Smooth muscle cell (in vitro differentiated cells): ENCODE measurements at regions not wholly inside any gene's neighbourhood (a gene's known extent, or its start where the extent isn't known, plus 50 kb on each side); places are given as distances from the start of the nearest gene placed in this dataset.

Source experiments
- DNase-seq: peaks from one replicate; lab custom pipeline; 2025; ENCODE audit not compliant: unreplicated experiment; lab: John Stamatoyannopoulos, UW
- H2AFZ ChIP-seq: fragments of 200-600 bp; sonication (generic); 2 replicates; pipeline ENCODE4 v1.6.0; 2016; ENCODE audit warnings: antibody characterized with exemption, low read depth, mild to moderate bottlenecking
- H3F3A ChIP-seq: fragments of 200-600 bp; sonication (generic); 2 replicates; pipeline ENCODE4 v1.6.0; 2017; ENCODE audit warnings: antibody characterized with exemption, low read depth
- H3K27ac ChIP-seq: fragments of 200-600 bp; sonication (generic); 2 replicates; pipeline ENCODE4 v1.5.1; 2016; ENCODE audit warnings: low read depth, mild to moderate bottlenecking
- H3K27me3 ChIP-seq: fragments of 200-600 bp; sonication (generic); 2 replicates; pipeline ENCODE4 v1.6.1; 2016; ENCODE audit warnings: low read depth, mild to moderate bottlenecking
- H3K36me3 ChIP-seq: fragments of 200-600 bp; sonication (generic); 2 replicates; pipeline ENCODE4 v1.5.1; 2016; ENCODE audit warnings: low read depth
- H3K4me1 ChIP-seq: fragments of 200-600 bp; sonication (generic); 2 replicates; pipeline ENCODE4 v1.5.1; 2016; ENCODE audit warnings: low read depth
- H3K4me2 ChIP-seq: fragments of 200-600 bp; sonication (generic); 2 replicates; pipeline ENCODE4 v1.6.0; 2016; ENCODE audit warnings: mild to moderate bottlenecking
- H3K4me3 ChIP-seq: fragments of 200-600 bp; sonication (generic); 2 replicates; pipeline ENCODE4 v1.5.1; 2016; ENCODE audit warnings: mild to moderate bottlenecking
- H3K79me2 ChIP-seq: fragments of 200-600 bp; sonication (generic); 2 replicates; pipeline ENCODE4 v1.6.0; 2016; ENCODE audit warnings: low read depth, mild to moderate bottlenecking
- H3K9ac ChIP-seq: fragments of 200-600 bp; sonication (generic); 2 replicates; pipeline ENCODE4 v1.6.0; 2016; ENCODE audit warnings: low read depth
- H3K9me3 ChIP-seq: fragments of 200-600 bp; sonication (generic); replicated peaks from 2 replicates; pipeline ENCODE4 v1.5.1; 2016; ENCODE audit warnings: low read depth
- H4K20me1 ChIP-seq: fragments of 200-600 bp; sonication (generic); 2 replicates; pipeline ENCODE4 v1.6.0; 2016; ENCODE audit warnings: low read depth
- CTCF ChIP-seq: fragments of 200-600 bp; sonication (generic); IDR thresholded peaks from 2 replicates; pipeline ENCODE4 v1.5.1; 2017; ENCODE audit warnings: borderline replicate concordance, mild to moderate bottlenecking, antibody characterized with exemption; ENCODE audit not compliant: insufficient read depth, poor library complexity, severe bottlenecking
- WGBS: methylation state at CpG from one replicate; pipeline ENCODE4 v1.1.7; 2016; ENCODE audit warnings: low lambda C conversion rate; 5-methylcytosine and 5-hydroxymethylcytosine counted together

DNA sequence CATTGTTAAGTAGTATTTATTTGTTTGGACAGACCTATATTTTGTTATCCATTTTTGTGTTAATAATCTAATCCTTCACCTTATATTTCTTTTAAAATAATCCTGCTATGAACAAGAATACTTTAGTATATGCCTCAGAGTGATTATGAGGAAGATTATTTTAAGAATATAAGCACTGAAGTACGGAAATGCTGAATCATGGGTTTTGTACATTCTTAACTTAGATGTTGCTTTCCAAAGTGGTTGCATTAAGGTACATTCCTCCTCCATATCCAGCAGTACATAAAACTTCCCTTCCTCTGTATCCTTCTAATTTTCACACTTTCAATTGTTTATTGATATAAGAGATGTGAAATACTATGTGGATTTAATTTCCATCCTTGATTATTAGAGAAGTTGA is 491.4 kb upstream of the GRID2 start:
- Histone ChIP-seq H3K27ac (no peak overlapping the region), H3K79me2 (no peaks in the 10 kb centered on the region), H3K4me2 (no peak overlapping the region), H3K9me3 (no peaks in the 10 kb centered on the region), H3K27me3 (no peaks in the 10 kb centered on the region), H3K36me3 (no peaks in the 10 kb centered on the region), H3K4me3 (no peak overlapping the region), H3F3A (no peaks in the 10 kb centered on the region), H4K20me1 (no peaks in the 10 kb centered on the region), H3K9ac (no peak overlapping the region), H3K4me1 (no peaks in the 10 kb centered on the region), H2AFZ (no peak overlapping the region)
- no peak for DNase-seq
- no peak for TF ChIP-seq CTCF
- 59% methylated on average over 1 of the region's 1 CpG for WGBS

DNA sequence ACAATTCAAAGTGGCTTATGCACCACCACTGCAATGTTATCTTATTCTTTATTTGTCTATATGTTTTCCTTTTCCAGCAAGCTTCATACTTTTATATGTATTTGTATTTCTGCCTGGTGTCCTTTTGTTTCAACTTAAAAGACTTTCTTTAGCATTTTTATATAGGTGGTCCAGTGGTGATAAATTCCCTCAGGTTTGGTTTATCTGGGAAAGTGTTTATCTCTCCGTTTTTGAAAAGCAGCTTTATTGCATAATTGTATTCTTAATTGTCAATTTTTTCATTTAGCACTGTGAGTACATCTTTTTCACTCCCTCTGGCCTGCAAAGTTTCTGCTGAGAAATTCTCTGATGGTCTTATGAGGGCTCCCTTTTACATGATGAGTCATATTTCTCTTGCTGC is 479.0 kb upstream of the GRID2 start:
- Histone ChIP-seq H3K4me1 (no peaks in the 10 kb centered on the region), H3K9ac (no peak overlapping the region), H3K4me2 (no peak overlapping the region), H3K9me3 (peaks cover 7% of the 10 kb centered on the region), H3K36me3 (no peaks in the 10 kb centered on the region), H3K4me3 (no peak overlapping the region), H3K27me3 (no peaks in the 10 kb centered on the region), H3F3A (no peaks in the 10 kb centered on the region), H3K79me2 (no peaks in the 10 kb centered on the region), H4K20me1 (no peaks in the 10 kb centered on the region), H3K27ac (no peak overlapping the region), H2AFZ (no peak overlapping the region)
- DNase-seq, result no peak
- 84% methylated on average over 1 of the region's 1 CpG for WGBS
- TF ChIP-seq CTCF, result no peak

- no peak for TF ChIP-seq CTCF
- H3K27me3 ChIP-seq, result no peaks in the 10 kb centered on the region
- no peak overlapping the region for H3K27ac ChIP-seq
- no peaks in the 10 kb centered on the region for H3K4me1 ChIP-seq
- H3K36me3 ChIP-seq, result no peaks in the 10 kb centered on the region
- no peak overlapping the region for H3K4me3 ChIP-seq
- no peaks in the 10 kb centered on the region for H4K20me1 ChIP-seq
- no peak overlapping the region for H2AFZ ChIP-seq
- WGBS, result 53% methylated on average over 2 of the region's 2 CpGs
- H3K79me2 ChIP-seq, result no peaks in the 10 kb centered on the region
- no peaks in the 10 kb centered on the region for H3F3A ChIP-seq
- no peak overlapping the region for H3K4me2 ChIP-seq
- peaks cover 7% of the 10 kb centered on the region for H3K9me3 ChIP-seq
- DNase-seq, result no peak
- H3K9ac ChIP-seq, result no peak overlapping the region
Observed at GRCh38 chr4:91826186-91826585, 477.6 kb upstream of the GRID2 start.

DNA sequence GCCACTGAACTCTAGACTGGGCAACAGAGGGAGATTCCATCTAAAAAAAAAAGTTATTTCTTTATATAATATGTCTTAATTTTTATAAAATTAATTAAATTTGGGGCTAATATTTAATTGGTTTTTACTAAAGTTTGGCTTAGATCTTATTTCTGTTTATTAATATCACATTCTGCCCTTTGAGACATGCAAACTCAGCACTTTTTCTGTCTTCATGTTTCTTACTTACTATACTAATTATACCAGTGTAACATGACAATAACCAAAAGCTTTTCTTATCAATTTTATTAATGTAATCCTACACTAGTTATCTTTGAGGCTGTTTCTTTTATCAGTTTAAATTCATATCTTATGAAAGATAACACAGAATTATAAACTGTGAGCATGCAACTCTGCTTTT is 475.9 kb upstream of the GRID2 start:
- Histone ChIP-seq H3K9ac (no peak overlapping the region), H2AFZ (no peak overlapping the region), H3K4me3 (no peak overlapping the region), H3K27me3 (no peaks in the 10 kb centered on the region), H3K27ac (no peak overlapping the region), H3K36me3 (no peaks in the 10 kb centered on the region), H3K79me2 (no peaks in the 10 kb centered on the region), H3K9me3 (peaks cover 9% of the 10 kb centered on the region), H3F3A (no peaks in the 10 kb centered on the region), H4K20me1 (no peaks in the 10 kb centered on the region), H3K4me2 (no peak overlapping the region), H3K4me1 (no peaks in the 10 kb centered on the region)
- no peak for DNase-seq
- no peak for TF ChIP-seq CTCF
